ENCODE measurements at regions not wholly inside any gene's neighbourhood (a gene's known extent, or its start where the extent isn't known, plus 50 kb on each side); places are given as distances from the start of the nearest gene placed in this dataset.

- DNase-seq = no peak
- no peaks in the 10 kb centered on the region for H3K36me3 ChIP-seq
- H3K4me1 ChIP-seq = peaks cover 0 to 16% (median 3%) of the 10 kb centered on the region in 4 donors
- intact Hi-C loops (cut with DNase I; ENCODE audit: low total_unique reads) (no loop called here), in situ Hi-C loops (cut with MboI; ENCODE audit: low pct_ligation_motif_present in 1 of 4, low pct_unique_long_range_greater_than_20kb in 1 of 4, low sequenced_read_pairs in 3 of 4) (no loop called here)
- 53 to 54% methylated on average over 8 to 9 of the region's 9 CpGs for WGBS, 2 donors (ENCODE audit: low coverage in 1 of 2)
- TF ChIP-seq POLR2AphosphoS5 (IDR thresholded peaks at IDR 0.05) (no peak), POLR2A (IDR thresholded peaks at IDR 0.05) (no peak), EP300 (IDR thresholded peaks at IDR 0.05; ENCODE audit: low read depth) (no peak)
- TF ChIP-seq, protein P1, sequence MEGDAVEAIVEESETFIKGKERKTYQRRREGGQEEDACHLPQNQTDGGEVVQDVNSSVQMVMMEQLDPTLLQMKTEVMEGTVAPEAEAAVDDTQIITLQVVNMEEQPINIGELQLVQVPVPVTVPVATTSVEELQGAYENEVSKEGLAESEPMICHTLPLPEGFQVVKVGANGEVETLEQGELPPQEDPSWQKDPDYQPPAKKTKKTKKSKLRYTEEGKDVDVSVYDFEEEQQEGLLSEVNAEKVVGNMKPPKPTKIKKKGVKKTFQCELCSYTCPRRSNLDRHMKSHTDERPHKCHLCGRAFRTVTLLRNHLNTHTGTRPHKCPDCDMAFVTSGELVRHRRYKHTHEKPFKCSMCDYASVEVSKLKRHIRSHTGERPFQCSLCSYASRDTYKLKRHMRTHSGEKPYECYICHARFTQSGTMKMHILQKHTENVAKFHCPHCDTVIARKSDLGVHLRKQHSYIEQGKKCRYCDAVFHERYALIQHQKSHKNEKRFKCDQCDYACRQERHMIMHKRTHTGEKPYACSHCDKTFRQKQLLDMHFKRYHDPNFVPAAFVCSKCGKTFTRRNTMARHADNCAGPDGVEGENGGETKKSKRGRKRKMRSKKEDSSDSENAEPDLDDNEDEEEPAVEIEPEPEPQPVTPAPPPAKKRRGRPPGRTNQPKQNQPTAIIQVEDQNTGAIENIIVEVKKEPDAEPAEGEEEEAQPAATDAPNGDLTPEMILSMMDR (IDR thresholded peaks at IDR 0.05) = no peak
- no peak overlapping the region for H3K27ac ChIP-seq
- no peaks in the 10 kb centered on the region for H3K27me3 ChIP-seq
- no peak overlapping the region for H3K4me3 ChIP-seq
- no peaks in the 10 kb centered on the region for H3K9me3 ChIP-seq
These were observed 95.3 kb upstream of the ARMC2 start for GRCh38 chr6:108752733-108753590.

DNA sequence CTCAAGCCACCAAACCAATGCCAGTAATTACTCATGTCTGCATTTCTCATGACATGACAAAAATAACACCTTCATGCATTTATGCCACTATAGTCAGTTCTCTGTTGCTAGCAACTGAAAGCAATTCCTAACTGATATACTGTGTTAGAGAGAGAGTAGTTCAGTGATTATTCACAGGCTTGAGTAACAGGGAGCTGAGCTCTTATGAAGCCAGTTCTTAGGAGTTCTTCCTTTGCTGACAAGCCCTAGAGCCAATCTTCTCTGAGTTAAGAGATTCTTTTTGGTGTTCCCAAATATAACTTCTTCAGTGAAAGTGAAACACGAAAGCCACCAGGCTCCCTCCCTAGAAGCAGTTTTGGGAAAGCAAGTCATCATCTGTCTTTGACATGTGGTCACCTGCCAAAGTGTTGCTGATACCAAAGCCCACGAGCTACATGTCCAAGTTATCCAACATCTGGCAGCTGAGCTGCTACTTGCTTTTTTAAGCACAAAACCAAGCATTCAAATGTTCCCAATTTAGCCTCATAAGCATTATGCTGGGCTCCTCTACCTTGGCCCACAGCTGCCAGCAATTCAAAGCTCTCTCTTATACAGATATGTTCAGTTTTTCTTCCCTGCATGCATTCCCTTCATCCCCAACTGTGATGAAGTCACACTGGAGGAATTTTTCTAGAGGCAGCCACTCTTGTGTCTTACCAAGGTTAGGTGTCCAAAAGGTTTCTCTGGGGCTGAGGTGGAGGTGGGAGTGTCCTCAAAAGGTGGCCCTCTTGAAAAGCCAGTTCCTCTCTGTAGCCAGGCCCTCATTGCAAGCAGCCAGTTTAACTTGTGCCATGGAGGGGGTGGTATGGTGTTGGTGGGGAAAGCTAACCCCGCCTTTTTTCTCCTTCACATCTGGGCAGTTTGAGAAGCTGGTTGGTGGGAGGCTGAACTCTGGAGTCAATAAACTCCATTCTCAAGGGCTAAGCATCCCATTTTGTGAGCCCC lies 92.7 kb upstream of the ARMC2 start:
- Histone ChIP-seq H3K4me1 (peaks cover 0 to 16% (median 3%) of the 10 kb centered on the region in 4 donors), H3K36me3 (no peaks in the 10 kb centered on the region), H3K27me3 (no peaks in the 10 kb centered on the region), H3K9me3 (no peaks in the 10 kb centered on the region), H3K4me3 (no peak overlapping the region), H3K27ac (peak overlapping the region in 1 of 4 donors; percentile 36)
- no peak for DNase-seq
- TF ChIP-seq POLR2AphosphoS5 (IDR thresholded peaks at IDR 0.05) (peak in 1 of 3 donors; percentile 36), EP300 (IDR thresholded peaks at IDR 0.05; ENCODE audit: low read depth) (no peak), POLR2A (IDR thresholded peaks at IDR 0.05) (no peak)
- TF ChIP-seq, protein P1 (IDR thresholded peaks at IDR 0.05) = no peak
- intact Hi-C loops (cut with DNase I; ENCODE audit: low total_unique reads) = no loop called here
- 33 to 59% methylated on average over 1 to 3 of the region's 3 CpGs for WGBS, 2 donors (ENCODE audit: low coverage in 1 of 2)
- in situ Hi-C loops (cut with MboI; ENCODE audit: low pct_ligation_motif_present in 1 of 4, low pct_unique_long_range_greater_than_20kb in 1 of 4, low sequenced_read_pairs in 3 of 4) = no loop called here

DNA sequence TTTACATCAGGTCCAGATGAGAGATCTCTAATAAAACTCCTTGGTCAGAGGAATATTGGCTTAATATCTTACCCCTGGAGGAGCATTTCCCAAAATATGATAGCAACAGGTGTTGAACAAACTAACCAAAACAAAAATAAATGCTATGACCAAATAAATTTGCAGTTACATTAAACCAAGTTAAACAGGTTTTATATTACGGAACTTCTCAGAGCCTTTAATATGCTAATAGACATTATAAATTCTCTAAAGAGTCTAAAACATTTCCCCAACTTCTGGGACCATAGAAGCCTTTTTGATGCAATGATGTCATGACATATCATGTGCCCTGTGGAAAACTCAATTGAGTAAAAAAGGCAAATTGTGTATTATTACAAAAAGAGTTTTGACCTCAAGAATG lies 90.9 kb upstream of the ARMC2 start:
- 92 to 95% methylated on average over 1 of the region's 1 CpG for WGBS, 2 donors (ENCODE audit: low coverage in 1 of 2)
- Histone ChIP-seq H3K4me1 (peaks cover 0 to 13% (median under 1%) of the 10 kb centered on the region in 4 donors), H3K4me3 (no peak overlapping the region), H3K27me3 (no peaks in the 10 kb centered on the region), H3K9me3 (no peaks in the 10 kb centered on the region), H3K36me3 (no peaks in the 10 kb centered on the region), H3K27ac (no peak overlapping the region)
- TF ChIP-seq POLR2AphosphoS5 (IDR thresholded peaks at IDR 0.05) (no peak), EP300 (IDR thresholded peaks at IDR 0.05; ENCODE audit: low read depth) (no peak), POLR2A (IDR thresholded peaks at IDR 0.05) (no peak)
- TF ChIP-seq, protein P1 (IDR thresholded peaks at IDR 0.05) = no peak
- intact Hi-C loops (cut with DNase I; ENCODE audit: low total_unique reads) = no loop called here
- in situ Hi-C loops (cut with MboI; ENCODE audit: low pct_ligation_motif_present in 1 of 4, low pct_unique_long_range_greater_than_20kb in 1 of 4, low sequenced_read_pairs in 3 of 4) = no loop called here
- no peak for DNase-seq

GRCh38 chr6:108758884-108759283 lies 89.3 kb upstream of the ARMC2 start:
- TF ChIP-seq POLR2A (IDR thresholded peaks at IDR 0.05) = no peak
- TF ChIP-seq EP300 (IDR thresholded peaks at IDR 0.05; ENCODE audit: low read depth) = no peak
- TF ChIP-seq, protein P1 (IDR thresholded peaks at IDR 0.05) = no peak
- no peak for TF ChIP-seq POLR2AphosphoS5 (IDR thresholded peaks at IDR 0.05)
- H3K27ac ChIP-seq = no peak overlapping the region
- no peaks in the 10 kb centered on the region for H3K9me3 ChIP-seq
- DNase-seq = no peak
- WGBS, 2 donors (ENCODE audit: low coverage in 1 of 2) = 84 to 96% methylated on average over 4 to 5 of the region's 5 CpGs
- H3K4me1 ChIP-seq = peaks cover 0 to 8% (median 0%) of the 10 kb centered on the region in 4 donors
- in situ Hi-C loops (cut with MboI; ENCODE audit: low pct_ligation_motif_present in 1 of 4, low pct_unique_long_range_greater_than_20kb in 1 of 4, low sequenced_read_pairs in 3 of 4) = no loop called here
- no peaks in the 10 kb centered on the region for H3K36me3 ChIP-seq
- intact Hi-C loops (cut with DNase I; ENCODE audit: low total_unique reads) = no loop called here
- H3K27me3 ChIP-seq = no peaks in the 10 kb centered on the region
- no peak overlapping the region for H3K4me3 ChIP-seq

Measured in transverse colon (tissue), 4 donors.